WTC11 (cell line): ENCODE measurements at regions not wholly inside any gene's neighbourhood (a gene's known extent, or its start where the extent isn't known, plus 50 kb on each side); places are given as distances from the start of the nearest gene placed in this dataset.

Experiments used
- ATAC-seq: fragments of 200-7000 bp; cut with Tn5 transposase; 2 replicates; pipeline ENCODE4 v1.10.0; 2021; ENCODE audit warnings: mild to moderate bottlenecking, moderate library complexity
- CTCF ChIA-PET: fragments of 300-600 bp; sonication (Branson Sonifier 250); formaldehyde crosslinking; loops from one replicate; lab custom pipeline; 2021; ENCODE audit warnings: antibody characterized with exemption; lab: Charles Lee
- POLR2A ChIA-PET: fragments of 350-600 bp; sonication (Branson Sonifier 250); formaldehyde crosslinking; loops from one replicate; lab custom pipeline; 2021; ENCODE audit warnings: antibody characterized with exemption; lab: Charles Lee
- DNase-seq: peaks from one replicate; pipeline ENCODE4 v3.0.0; 2021; ENCODE audit warnings: low spot score
- H3K27ac Mint-ChIP-seq: 2 replicates; pipeline ENCODE4 v1.8.0; 2021; ENCODE audit warnings: mixed read lengths
- H3K27me3 Mint-ChIP-seq: 2 replicates; pipeline ENCODE4 v1.8.0; 2021; ENCODE audit warnings: low read depth, mild to moderate bottlenecking, moderate library complexity, mixed read lengths
- H3K36me3 Mint-ChIP-seq: 2 replicates; pipeline ENCODE4 v1.8.0; 2021; ENCODE audit warnings: mixed read lengths
- H3K4me1 Mint-ChIP-seq: 2 replicates; pipeline ENCODE4 v1.8.0; 2022; ENCODE audit warnings: mixed read lengths
- H3K4me3 Mint-ChIP-seq: 2 replicates; pipeline ENCODE4 v1.8.0; 2021; ENCODE audit warnings: mild to moderate bottlenecking, moderate library complexity, mixed read lengths
- H3K9me3 Mint-ChIP-seq: 2 replicates; pipeline ENCODE4 v1.8.0; 2021; ENCODE audit warnings: mixed read lengths
- GABPB1 ChIP-seq: sonication (generic); formaldehyde crosslinking; IDR thresholded peaks from 2 replicates; pipeline ENCODE4 v1.8.1; 2023; ENCODE audit warnings: mild to moderate bottlenecking, missing genetic modification reagents
- NFYB ChIP-seq: sonication (generic); formaldehyde crosslinking; conservative IDR thresholded peaks from 2 replicates; pipeline ENCODE4 v1.8.0; 2022; ENCODE audit warnings: low read depth, missing genetic modification reagents
- ZNF416 ChIP-seq: fragments of 250-450 bp; sonication (Bioruptor Pico); IDR thresholded peaks from 2 replicates; pipeline ENCODE4 v1.9.0; 2021; ENCODE audit warnings: mild to moderate bottlenecking, inconsistent platforms
- TF ChIP-seq, protein P1 (sequence below): fragments of 250-450 bp; sonication (Bioruptor Pico); IDR thresholded peaks from 2 replicates; pipeline ENCODE4 v1.9.0; 2021; ENCODE audit warnings: mild to moderate bottlenecking
- TF ChIP-seq, protein P2 (sequence below): sonication (generic); formaldehyde crosslinking; IDR thresholded peaks from 2 replicates; pipeline ENCODE4 v1.8.0; 2023; ENCODE audit warnings: mild to moderate bottlenecking, missing genetic modification reagents

- ATAC-seq: no peak
- H3K36me3 Mint-ChIP-seq: no peaks in the 10 kb centered on the region
- no peaks in the 10 kb centered on the region for H3K4me1 Mint-ChIP-seq
- no peak for DNase-seq
- no peak overlapping the region for H3K27ac Mint-ChIP-seq
- no peaks in the 10 kb centered on the region for H3K27me3 Mint-ChIP-seq
- TF ChIP-seq ZNF416 (CRISPR knock-in tag): no peak
- TF ChIP-seq GABPB1 (CRISPR knock-in tag): peak; percentile 79
- no peak overlapping the region for H3K4me3 Mint-ChIP-seq
- POLR2A ChIA-PET: no interaction called here
- no peaks in the 10 kb centered on the region for H3K9me3 Mint-ChIP-seq
- CTCF ChIA-PET: interaction anchor here (1.0 to 2.0 kb wide), 9 partner anchors 9 to 278 kb away, joined by 3 to 6 read pairs (median 5); no protein-coding TSS in a partner anchor
These were observed 252.4 kb downstream of the TOMM20 start for GRCh38 chr1:234875953-234876855.

GRCh38 chr1:234875328-234875952 lies 253.2 kb downstream of the TOMM20 start:
- CTCF ChIA-PET: interaction anchor here (1.4 to 2.0 kb wide), 2 partner anchors 208 to 215 kb away, joined by 4 to 6 read pairs; no protein-coding TSS in a partner anchor
- peak; percentile 23; the same call in 1 of the 2 replicates for TF ChIP-seq GABPB1 (CRISPR knock-in tag)
- TF ChIP-seq, protein P1, sequence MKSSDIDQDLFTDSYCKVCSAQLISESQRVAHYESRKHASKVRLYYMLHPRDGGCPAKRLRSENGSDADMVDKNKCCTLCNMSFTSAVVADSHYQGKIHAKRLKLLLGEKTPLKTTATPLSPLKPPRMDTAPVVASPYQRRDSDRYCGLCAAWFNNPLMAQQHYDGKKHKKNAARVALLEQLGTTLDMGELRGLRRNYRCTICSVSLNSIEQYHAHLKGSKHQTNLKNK (CRISPR knock-in tag): no peak
- POLR2A ChIA-PET: no interaction called here
- ATAC-seq (no peak), DNase-seq (no peak)
- no peak overlapping the region for H3K27ac Mint-ChIP-seq
- H3K9me3 Mint-ChIP-seq: no peaks in the 10 kb centered on the region
- H3K27me3 Mint-ChIP-seq: no peaks in the 10 kb centered on the region
- no peak overlapping the region for H3K4me3 Mint-ChIP-seq
- no peaks in the 10 kb centered on the region for H3K36me3 Mint-ChIP-seq
- no peaks in the 10 kb centered on the region for H3K4me1 Mint-ChIP-seq

DNA sequence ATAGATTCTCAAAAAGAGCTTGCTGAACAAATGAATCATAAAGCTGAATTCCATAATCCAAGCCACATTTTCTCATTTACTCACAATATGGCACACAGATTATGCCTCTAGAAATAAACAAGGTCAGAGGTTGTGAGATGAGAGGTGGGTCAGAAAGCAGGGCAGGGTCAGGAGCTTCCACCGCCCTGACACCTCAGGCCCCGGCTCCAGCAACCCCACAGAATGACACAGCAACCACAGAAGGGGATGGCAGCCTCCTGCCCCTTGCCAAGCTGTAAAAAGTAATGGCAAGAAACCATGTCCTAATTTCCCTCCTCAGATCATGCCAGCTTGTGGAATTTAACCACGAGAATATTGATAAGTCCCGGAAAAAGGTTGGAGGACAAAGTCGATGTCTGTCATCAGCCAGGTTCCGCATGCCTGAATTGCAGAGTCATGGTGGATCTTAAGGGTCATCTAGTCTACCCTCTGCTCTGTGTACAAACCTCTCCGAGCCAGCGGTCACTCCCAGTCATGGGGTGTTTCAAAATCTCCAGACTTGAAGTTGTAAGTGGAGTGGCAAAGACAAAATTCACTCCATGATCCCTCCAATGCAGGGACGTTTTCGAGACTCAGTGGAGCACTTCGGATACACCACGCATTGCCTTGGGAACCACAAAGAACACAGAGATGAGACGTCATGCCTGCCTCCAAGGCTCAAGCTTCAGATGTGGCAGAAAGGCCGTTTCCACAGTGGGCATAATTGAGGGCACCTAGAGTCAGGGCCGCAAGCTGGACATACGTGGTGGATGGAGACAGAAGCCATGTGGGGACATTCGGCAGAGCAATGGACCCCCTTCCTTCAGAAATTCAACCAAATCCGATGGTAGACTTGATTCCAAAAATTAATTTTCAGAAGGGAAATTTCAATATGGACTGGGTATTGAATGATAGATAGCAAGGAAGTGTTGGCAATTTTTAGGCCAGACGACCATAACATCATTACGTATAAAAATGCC lies 254.0 kb downstream of the TOMM20 start:
- POLR2A ChIA-PET: no interaction called here
- no peaks in the 10 kb centered on the region for H3K4me1 Mint-ChIP-seq
- H3K27me3 Mint-ChIP-seq: no peaks in the 10 kb centered on the region
- DNase-seq (no peak), ATAC-seq (no peak)
- CTCF ChIA-PET: interaction anchor here (1.4 to 2.0 kb wide), 2 partner anchors 209 to 216 kb away, joined by 4 to 6 read pairs; no protein-coding TSS in a partner anchor
- no peak overlapping the region for H3K27ac Mint-ChIP-seq
- no peak overlapping the region for H3K4me3 Mint-ChIP-seq
- peak; percentile 90 for TF ChIP-seq GABPB1 (CRISPR knock-in tag)
- TF ChIP-seq, protein P2, sequence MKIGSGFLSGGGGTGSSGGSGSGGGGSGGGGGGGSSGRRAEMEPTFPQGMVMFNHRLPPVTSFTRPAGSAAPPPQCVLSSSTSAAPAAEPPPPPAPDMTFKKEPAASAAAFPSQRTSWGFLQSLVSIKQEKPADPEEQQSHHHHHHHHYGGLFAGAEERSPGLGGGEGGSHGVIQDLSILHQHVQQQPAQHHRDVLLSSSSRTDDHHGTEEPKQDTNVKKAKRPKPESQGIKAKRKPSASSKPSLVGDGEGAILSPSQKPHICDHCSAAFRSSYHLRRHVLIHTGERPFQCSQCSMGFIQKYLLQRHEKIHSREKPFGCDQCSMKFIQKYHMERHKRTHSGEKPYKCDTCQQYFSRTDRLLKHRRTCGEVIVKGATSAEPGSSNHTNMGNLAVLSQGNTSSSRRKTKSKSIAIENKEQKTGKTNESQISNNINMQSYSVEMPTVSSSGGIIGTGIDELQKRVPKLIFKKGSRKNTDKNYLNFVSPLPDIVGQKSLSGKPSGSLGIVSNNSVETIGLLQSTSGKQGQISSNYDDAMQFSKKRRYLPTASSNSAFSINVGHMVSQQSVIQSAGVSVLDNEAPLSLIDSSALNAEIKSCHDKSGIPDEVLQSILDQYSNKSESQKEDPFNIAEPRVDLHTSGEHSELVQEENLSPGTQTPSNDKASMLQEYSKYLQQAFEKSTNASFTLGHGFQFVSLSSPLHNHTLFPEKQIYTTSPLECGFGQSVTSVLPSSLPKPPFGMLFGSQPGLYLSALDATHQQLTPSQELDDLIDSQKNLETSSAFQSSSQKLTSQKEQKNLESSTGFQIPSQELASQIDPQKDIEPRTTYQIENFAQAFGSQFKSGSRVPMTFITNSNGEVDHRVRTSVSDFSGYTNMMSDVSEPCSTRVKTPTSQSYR (CRISPR knock-in tag): no peak
- H3K36me3 Mint-ChIP-seq: no peaks in the 10 kb centered on the region
- no peaks in the 10 kb centered on the region for H3K9me3 Mint-ChIP-seq

DNA sequence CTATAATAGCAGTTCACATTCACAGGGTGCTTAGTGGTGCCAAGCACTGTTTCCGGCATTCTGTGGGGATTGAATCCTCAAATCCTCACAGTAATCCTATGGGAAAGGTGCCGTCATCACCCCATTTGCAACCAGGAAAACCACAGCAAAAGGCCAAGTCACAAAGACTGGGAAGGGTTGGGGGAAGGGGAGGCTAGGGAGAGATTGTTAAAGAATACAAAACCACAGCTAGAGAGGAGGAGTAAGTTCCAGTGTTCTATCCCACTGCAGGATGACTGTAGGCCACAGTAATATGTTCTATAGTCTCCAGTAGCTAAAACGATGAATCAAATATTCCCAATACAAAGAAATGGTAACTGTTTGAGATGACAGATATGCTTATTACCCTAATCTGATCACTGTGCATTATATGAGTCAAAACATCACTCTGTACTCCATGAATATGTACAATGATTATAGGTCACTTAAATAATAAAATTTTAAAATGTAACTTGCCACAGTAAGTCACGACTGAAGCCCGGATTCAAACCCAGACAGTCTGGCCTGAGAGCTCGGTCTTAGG lies 256.8 kb downstream of the TOMM20 start:
- Mint-ChIP-seq H3K4me1 (no peaks in the 10 kb centered on the region), H3K4me3 (no peak overlapping the region), H3K27ac (no peak overlapping the region), H3K9me3 (no peaks in the 10 kb centered on the region), H3K36me3 (no peaks in the 10 kb centered on the region), H3K27me3 (no peaks in the 10 kb centered on the region; the same call in 1 of the 2 replicates)
- TF ChIP-seq NFYB (CRISPR knock-in tag): no peak
- CTCF ChIA-PET: interaction anchor here (1.0 kb wide), 1 partner anchor 207 kb away, joined by 3 read pairs; no protein-coding TSS in a partner anchor
- ATAC-seq: no peak
- POLR2A ChIA-PET: no interaction called here
- no peak for DNase-seq
